HG03575 (cell line): ENCODE measurements at regions not wholly inside any gene's neighbourhood (a gene's known extent, or its start where the extent isn't known, plus 50 kb on each side); places are given as distances from the start of the nearest gene placed in this dataset.
"Not testable (repeated sequence)": the region's sequence is repeated elsewhere in the genome, so short reads cannot be mapped to it uniquely, and the experiment has no call there.

Experiments
- ATAC-seq: cut with Tn5 transposase; IDR thresholded peaks from one replicate; pipeline ENCODE4 v1.9.1; 2021; ENCODE audit not compliant: unreplicated experiment, insufficient number of reproducible peaks, low FRiP score; ENCODE audit errors: extremely low read depth

GRCh38 chr1:238327033-238327432, 436.3 kb upstream of the ZP4 start:
- not testable (repeated sequence) for ATAC-seq

DNA sequence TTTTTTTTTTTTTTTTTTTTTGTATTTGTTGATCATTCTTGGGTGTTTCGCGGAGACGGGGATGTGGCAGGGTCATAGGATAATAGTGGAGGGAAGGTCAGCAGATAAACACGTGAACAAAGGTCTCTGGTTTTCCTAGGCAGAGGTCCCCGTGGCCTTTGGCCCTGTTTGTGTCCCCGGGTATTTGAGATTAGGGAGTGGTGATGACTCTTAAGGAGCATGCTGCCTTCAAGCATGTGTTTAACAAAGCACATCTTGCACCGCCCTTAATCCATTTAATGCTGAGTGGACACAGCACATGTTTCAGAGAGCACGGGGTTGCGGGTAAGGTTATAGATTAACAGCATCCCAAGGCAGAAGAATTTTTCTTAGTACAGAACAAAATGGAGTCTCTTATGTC, 435.8 kb upstream of the ZP4 start:
- ATAC-seq: not testable (repeated sequence)

DNA sequence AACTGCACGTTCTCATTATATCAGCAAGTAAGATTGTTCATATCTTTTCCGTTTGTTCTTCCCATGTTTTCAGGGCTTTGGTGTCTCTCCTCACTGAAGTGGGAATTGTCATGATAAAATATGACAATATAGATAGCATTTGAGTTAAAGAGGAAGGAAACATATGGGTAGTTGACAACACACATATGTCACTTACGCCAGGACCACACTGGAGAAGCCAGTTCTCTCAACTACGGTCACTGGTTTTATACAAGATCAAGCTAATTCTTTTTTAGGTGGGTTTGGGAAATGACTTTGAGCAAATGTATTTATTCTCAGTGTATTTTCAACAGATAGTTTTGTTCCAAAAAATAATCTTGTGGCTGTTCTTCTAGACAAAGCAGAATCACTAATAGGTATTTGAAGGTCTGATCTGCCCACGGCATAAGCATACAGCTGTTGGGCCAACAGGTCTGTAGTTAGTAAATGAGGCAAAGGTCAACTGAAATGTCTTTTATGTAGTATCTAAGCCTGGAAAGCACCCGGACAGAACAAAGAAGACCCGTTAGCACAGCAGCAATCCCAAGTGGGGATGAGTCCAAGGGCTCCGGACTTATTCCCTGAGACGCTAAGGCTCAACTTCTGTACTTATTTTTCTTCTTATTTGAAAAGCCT, 433.6 kb upstream of the ZP4 start:
- ATAC-seq: no peak

DNA sequence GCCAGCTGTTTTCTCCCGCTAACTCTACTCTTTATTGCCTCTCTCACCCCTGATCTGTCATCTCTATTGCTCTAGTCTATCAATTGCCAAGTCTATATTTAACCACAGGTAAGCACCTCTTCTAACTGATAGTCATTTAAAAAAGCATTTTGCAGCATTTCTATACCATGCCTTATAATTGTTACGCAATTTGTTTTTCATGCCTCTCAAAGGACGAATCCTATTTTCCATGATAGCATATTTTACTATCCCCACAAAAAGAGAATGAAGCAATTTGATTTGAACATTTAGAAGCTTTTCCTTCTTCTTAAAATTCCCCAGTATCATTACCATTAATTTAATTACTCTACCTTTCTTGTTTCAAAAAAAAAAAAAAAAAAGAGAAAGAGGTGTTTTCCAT, 432.8 kb upstream of the ZP4 start:
- ATAC-seq: no peak

DNA sequence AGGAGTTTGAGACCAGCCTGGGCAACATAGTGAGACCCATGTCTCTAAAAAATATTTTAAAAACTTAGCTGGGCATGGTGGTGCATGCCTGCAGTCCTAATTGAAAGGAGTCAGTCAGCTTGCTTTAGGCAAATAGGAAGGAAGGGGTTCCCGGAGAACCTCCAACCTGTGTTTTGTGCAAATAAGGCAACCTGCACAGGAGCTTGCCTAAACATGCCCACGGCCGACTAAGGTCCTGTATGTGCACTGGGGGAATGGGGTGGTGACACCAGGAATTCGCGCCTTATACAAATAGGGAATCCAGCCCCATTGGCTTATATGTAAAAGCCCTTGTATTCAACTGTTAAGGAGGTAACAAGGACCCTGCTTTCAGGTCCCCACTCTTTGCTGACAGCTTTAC, 429.2 kb upstream of the ZP4 start:
- ATAC-seq: no peak

- ATAC-seq: no peak
These were observed 427.8 kb upstream of the ZP4 start for GRCh38 chr1:238318294-238319110.

DNA sequence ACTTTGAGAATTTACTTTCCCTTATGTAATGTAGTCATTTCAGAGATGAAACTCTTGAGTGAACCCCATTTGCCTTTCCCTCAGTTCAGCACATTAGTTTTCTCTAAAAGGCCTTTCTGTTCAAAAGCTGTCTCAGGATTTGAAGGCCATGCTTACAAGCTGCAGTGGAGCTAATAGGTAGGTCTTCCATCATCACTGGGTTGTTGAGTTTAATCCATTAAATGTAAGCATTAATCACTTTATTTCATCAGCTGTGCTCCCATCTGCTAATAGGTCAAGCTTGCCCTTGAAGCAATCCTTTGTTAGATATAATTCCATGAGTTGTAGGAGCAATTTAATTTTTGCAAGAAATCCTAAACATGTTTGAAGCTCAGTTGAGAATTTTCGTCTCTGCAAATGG, 422.2 kb upstream of the ZP4 start:
- ATAC-seq: no peak

DNA sequence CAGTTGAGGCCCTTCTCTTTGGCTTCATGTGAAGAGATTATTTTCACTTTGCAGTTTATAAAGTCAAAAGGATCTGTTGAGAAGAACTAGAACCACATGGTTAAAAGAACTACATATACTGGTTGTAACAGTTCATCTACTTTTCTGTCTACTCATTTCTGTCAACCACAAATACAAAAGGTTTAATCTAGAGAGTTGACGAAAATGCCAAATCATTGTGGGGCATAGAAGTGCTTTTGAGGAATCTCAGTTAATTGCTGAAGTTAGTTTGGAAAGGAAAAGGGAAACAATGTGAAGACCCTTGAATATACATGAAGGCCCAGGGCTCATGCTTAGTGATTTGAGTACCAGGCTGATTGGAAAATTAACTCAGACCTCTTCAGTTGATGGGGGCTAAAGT, 415.7 kb upstream of the ZP4 start:
- no peak for ATAC-seq

GRCh38 chr1:238302646-238303045, 411.9 kb upstream of the ZP4 start:
- no peak for ATAC-seq

GRCh38 chr1:238296371-238296770, 405.6 kb upstream of the ZP4 start:
- ATAC-seq: no peak

- no peak for ATAC-seq
These were observed 402.4 kb upstream of the ZP4 start for GRCh38 chr1:238293075-238293474.

DNA sequence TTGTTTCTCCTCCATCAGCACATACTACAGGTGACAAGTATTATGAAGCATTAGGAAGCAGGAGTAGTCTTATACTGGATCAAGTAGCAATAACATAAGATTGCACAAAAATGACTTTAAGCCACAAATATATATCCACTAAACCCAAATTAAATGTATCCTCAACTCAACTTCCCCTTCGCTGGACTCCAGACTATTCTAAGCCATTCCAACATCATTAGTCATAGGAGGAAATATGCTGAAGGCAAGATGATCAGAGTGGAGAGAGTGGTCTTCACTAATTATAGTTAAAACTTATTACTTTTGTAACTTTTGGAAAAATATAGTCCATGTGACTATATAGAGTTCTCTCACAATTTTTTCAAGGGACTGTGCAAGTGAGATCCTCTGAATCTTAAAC, 390.7 kb upstream of the ZP4 start:
- ATAC-seq: no peak

GRCh38 chr1:238279694-238280380, 389.1 kb upstream of the ZP4 start:
- ATAC-seq: no peak

- ATAC-seq: no peak
These were observed 381.4 kb upstream of the ZP4 start for GRCh38 chr1:238272145-238272544.

- ATAC-seq: no peak
These were observed 375.1 kb upstream of the ZP4 start for GRCh38 chr1:238265866-238266265.

- ATAC-seq: no peak
These were observed 374.2 kb upstream of the ZP4 start for GRCh38 chr1:238264951-238265350.

- ATAC-seq: no peak
These were observed 367.8 kb upstream of the ZP4 start for GRCh38 chr1:238258510-238258909.

DNA sequence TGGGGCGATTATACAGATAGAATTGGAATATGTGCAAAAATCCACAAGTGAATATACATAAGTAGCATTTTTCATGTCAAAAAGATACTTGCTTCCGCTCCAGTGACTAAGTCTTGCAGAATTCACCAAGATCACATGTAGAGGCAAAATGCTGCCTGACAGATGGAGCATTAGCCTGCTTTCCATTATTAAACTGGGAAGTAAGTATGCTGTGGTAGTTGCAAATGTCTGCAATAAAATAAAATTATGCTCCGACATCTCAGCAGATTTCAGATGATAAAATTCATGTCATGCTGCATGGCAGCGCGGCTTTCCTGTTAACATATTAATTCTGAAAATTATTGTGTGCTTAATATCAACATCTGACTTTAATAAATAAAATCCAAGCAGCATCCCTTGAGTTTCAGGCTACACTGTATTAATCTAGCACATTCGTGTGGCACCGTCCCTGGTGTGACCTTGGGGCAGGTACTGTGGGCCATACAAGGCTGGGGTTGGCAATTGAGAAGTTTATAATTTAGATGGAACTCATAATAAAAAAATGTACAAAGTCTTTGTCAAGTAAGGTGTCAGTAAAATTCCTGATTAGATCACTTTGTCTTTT, 366.4 kb upstream of the ZP4 start:
- no peak for ATAC-seq

- ATAC-seq: no peak
These were observed 364.2 kb upstream of the ZP4 start for GRCh38 chr1:238254935-238255334.
